ENCODE measurements at regions not wholly inside any gene's neighbourhood (a gene's known extent, or its start where the extent isn't known, plus 50 kb on each side); places are given as distances from the start of the nearest gene placed in this dataset.

DNA sequence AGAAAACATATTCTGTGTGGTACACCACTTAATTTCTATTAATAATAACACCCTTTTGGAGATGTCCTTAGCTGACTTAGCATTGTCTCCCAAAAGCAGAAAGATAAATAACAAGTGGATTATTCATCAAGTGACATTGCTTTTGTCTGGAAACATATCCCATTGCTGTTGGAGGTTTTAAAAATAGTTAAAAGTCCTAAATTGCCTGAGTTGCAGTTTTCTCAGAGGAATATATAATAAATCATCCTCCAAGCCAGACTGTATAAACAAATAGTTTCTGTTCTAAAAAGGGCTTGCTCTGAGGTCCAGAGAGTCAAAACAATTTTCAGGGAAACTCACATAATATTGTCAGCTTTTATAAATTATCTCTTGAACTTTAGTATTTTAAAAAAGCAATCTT, 60.4 kb upstream of the CD96 start:
- no peaks in the 10 kb centered on the region for H3K27me3 ChIP-seq (replicated peaks; ENCODE audit: control insufficient read depth, insufficient read depth, low read length)
- H3K9me3 ChIP-seq, result 0 out of 2 replicates have a peak, but pooled peaks cover 4% of the 10 kb centered on the region
- no TSS peak for BruUV-seq (replicated peaks)
- POLR2A ChIA-PET, result no interaction called here
- H3K27me3 Mint-ChIP-seq (ENCODE audit: insufficient read depth, unreplicated experiment), result no peaks in the 10 kb centered on the region
- H3K36me3 Mint-ChIP-seq (ENCODE audit: insufficient read depth, unreplicated experiment), result no peaks in the 10 kb centered on the region
- no peak overlapping the region for H3K27ac Mint-ChIP-seq (ENCODE audit: unreplicated experiment)
- no peak for DNase-seq
- H3K36me3 ChIP-seq (ENCODE audit: control insufficient read depth, insufficient read depth, low read length), result no peaks in the 10 kb centered on the region
- H3K9me3 Mint-ChIP-seq (ENCODE audit: unreplicated experiment), result no peaks in the 10 kb centered on the region
- TF ChIP-seq, protein P1, sequence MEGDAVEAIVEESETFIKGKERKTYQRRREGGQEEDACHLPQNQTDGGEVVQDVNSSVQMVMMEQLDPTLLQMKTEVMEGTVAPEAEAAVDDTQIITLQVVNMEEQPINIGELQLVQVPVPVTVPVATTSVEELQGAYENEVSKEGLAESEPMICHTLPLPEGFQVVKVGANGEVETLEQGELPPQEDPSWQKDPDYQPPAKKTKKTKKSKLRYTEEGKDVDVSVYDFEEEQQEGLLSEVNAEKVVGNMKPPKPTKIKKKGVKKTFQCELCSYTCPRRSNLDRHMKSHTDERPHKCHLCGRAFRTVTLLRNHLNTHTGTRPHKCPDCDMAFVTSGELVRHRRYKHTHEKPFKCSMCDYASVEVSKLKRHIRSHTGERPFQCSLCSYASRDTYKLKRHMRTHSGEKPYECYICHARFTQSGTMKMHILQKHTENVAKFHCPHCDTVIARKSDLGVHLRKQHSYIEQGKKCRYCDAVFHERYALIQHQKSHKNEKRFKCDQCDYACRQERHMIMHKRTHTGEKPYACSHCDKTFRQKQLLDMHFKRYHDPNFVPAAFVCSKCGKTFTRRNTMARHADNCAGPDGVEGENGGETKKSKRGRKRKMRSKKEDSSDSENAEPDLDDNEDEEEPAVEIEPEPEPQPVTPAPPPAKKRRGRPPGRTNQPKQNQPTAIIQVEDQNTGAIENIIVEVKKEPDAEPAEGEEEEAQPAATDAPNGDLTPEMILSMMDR (IDR thresholded peaks at IDR 0.05; ENCODE audit: insufficient read depth in 1 of 2, low read depth in 1 of 2, low read length in 1 of 2, severe bottlenecking in 1 of 2, unreplicated experiment in 1 of 2), result no peak
- no peak overlapping the region for H3K4me3 ChIP-seq (ENCODE audit: low read depth, low read length)
- no peaks in the 10 kb centered on the region for H3K4me1 Mint-ChIP-seq (ENCODE audit: low read depth, unreplicated experiment)
- H3K4me1 ChIP-seq, result peaks cover 15% of the 10 kb centered on the region; the same call in 1 of the 2 replicates
- intact Hi-C loops (cut with micrococcal nuclease; ENCODE audit: unreplicated experiment), result no loop called here
- CTCF ChIA-PET, result no interaction called here
- no peak overlapping the region for H3K4me3 Mint-ChIP-seq (ENCODE audit: unreplicated experiment)

DNA sequence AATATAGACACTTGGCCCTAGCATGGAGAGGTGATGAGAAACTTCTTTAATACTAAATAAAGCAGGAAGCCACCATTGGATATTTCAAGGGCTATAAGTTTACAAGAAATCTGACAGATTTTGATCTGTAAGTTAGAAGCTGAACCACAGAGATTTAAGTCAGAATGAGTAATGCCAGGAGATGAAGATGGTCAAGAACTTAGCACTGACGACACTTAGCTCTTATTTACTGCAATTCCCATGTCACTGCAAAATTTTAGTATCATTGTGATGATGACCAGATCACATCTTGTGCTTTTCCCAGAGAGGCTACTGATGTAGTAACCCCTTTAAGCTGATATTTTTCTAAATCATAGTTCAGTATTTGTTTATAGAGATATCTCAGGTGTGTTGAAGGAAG, 59.4 kb upstream of the CD96 start:
- POLR2A ChIA-PET, result no interaction called here
- DNase-seq, result no peak
- TF ChIP-seq, protein P1 (IDR thresholded peaks at IDR 0.05; ENCODE audit: insufficient read depth in 1 of 2, low read depth in 1 of 2, low read length in 1 of 2, severe bottlenecking in 1 of 2, unreplicated experiment in 1 of 2), result no peak

DNA sequence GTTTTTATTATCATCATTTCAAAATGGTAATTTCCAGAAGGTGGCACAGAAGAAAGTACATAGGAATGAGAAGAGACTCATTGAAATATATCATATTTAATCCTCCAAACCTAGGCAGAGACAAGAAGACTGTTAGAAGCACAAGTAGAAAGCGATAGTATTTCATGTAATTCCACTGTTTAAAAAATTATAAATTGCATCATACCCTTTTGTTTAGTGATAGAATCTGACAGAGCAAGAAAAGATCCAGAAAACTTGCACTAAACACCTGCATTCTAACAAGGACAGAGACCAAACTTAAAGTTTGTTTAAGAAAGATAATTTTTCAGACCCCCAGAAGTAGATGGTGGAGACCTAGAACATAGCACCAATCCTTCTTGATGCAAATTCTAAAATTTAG, 56.9 kb upstream of the CD96 start:
- H3K4me1 ChIP-seq, result peaks cover 6% of the 10 kb centered on the region; the same call in 1 of the 2 replicates
- BruUV-seq (replicated peaks), result no TSS peak
- H3K4me3 ChIP-seq (ENCODE audit: low read depth, low read length), result no peak overlapping the region
- Mint-ChIP-seq H3K27me3 (ENCODE audit: insufficient read depth, unreplicated experiment) (no peaks in the 10 kb centered on the region), H3K27ac (ENCODE audit: unreplicated experiment) (peak overlapping the region; percentile 66), H3K9me3 (ENCODE audit: unreplicated experiment) (no peaks in the 10 kb centered on the region), H3K4me3 (ENCODE audit: unreplicated experiment) (no peak overlapping the region), H3K36me3 (ENCODE audit: insufficient read depth, unreplicated experiment) (no peaks in the 10 kb centered on the region), H3K4me1 (ENCODE audit: low read depth, unreplicated experiment) (no peaks in the 10 kb centered on the region)
- 0 out of 2 replicates have a peak, but pooled peaks cover 4% of the 10 kb centered on the region for H3K9me3 ChIP-seq
- intact Hi-C loops (cut with micrococcal nuclease; ENCODE audit: unreplicated experiment), result no loop called here
- DNase-seq, result no peak
- TF ChIP-seq, protein P1 (IDR thresholded peaks at IDR 0.05; ENCODE audit: insufficient read depth in 1 of 2, low read depth in 1 of 2, low read length in 1 of 2, severe bottlenecking in 1 of 2, unreplicated experiment in 1 of 2), result no peak
- H3K27me3 ChIP-seq (replicated peaks; ENCODE audit: control insufficient read depth, insufficient read depth, low read length), result no peaks in the 10 kb centered on the region
- CTCF ChIA-PET, result no interaction called here
- no peaks in the 10 kb centered on the region for H3K36me3 ChIP-seq (ENCODE audit: control insufficient read depth, insufficient read depth, low read length)
- POLR2A ChIA-PET, result no interaction called here

More for the DNA sequence above, 59.4 kb upstream of the CD96 start:
- peaks cover 8% of the 10 kb centered on the region; the same call in 1 of the 2 replicates for H3K4me1 ChIP-seq
- no peaks in the 10 kb centered on the region for H3K27me3 Mint-ChIP-seq (ENCODE audit: insufficient read depth, unreplicated experiment)
- H3K9me3 Mint-ChIP-seq (ENCODE audit: unreplicated experiment), result no peaks in the 10 kb centered on the region
- no peaks in the 10 kb centered on the region for H3K27me3 ChIP-seq (replicated peaks; ENCODE audit: control insufficient read depth, insufficient read depth, low read length)
- no peak overlapping the region for H3K4me3 ChIP-seq (ENCODE audit: low read depth, low read length)
- CTCF ChIA-PET, result no interaction called here
- no peak overlapping the region for H3K27ac Mint-ChIP-seq (ENCODE audit: unreplicated experiment)
- H3K4me1 Mint-ChIP-seq (ENCODE audit: low read depth, unreplicated experiment), result no peaks in the 10 kb centered on the region
- no peak overlapping the region for H3K4me3 Mint-ChIP-seq (ENCODE audit: unreplicated experiment)
- H3K36me3 ChIP-seq (ENCODE audit: control insufficient read depth, insufficient read depth, low read length), result no peaks in the 10 kb centered on the region
- intact Hi-C loops (cut with micrococcal nuclease; ENCODE audit: unreplicated experiment), result no loop called here
- H3K36me3 Mint-ChIP-seq (ENCODE audit: insufficient read depth, unreplicated experiment), result no peaks in the 10 kb centered on the region
- 0 out of 2 replicates have a peak, but pooled peaks cover 4% of the 10 kb centered on the region for H3K9me3 ChIP-seq
- BruUV-seq (replicated peaks), result no TSS peak
